HEK293T (cell line): ENCODE measurements at regions not wholly inside any gene's neighbourhood (a gene's known extent, or its start where the extent isn't known, plus 50 kb on each side); places are given as distances from the start of the nearest gene placed in this dataset.

Source experiments
- ARNT ChIP-seq: fragments of 450-650 bp; IDR thresholded peaks from 2 replicates; pipeline ENCODE4 v1.6.1; 2017; ENCODE audit warnings: mild to moderate bottlenecking
- ELF4 ChIP-seq: fragments of 450-650 bp; IDR thresholded peaks from 2 replicates; pipeline ENCODE4 v1.6.1; 2017; ENCODE audit warnings: antibody characterized with exemption
- HDGF ChIP-seq: fragments of 450-650 bp; IDR thresholded peaks from 2 replicates; pipeline ENCODE4 v1.6.1; 2017; ENCODE audit warnings: antibody characterized with exemption, borderline replicate concordance
- NFRKB ChIP-seq: fragments of 450-650 bp; IDR thresholded peaks from 2 replicates; pipeline ENCODE4 v1.6.1; 2016; ENCODE audit warnings: mild to moderate bottlenecking, moderate library complexity
- SP1 ChIP-seq: fragments of 450-650 bp; IDR thresholded peaks from 2 replicates; pipeline ENCODE4 v1.6.1; 2017
- TF ChIP-seq, protein P1 (sequence below): fragments of 450-650 bp; IDR thresholded peaks from 2 replicates; pipeline ENCODE4 v1.6.1; 2016

- TF ChIP-seq HDGF (no peak), ARNT (no peak), SP1 (no peak), ELF4 (no peak), NFRKB (no peak)
- TF ChIP-seq, protein P1, sequence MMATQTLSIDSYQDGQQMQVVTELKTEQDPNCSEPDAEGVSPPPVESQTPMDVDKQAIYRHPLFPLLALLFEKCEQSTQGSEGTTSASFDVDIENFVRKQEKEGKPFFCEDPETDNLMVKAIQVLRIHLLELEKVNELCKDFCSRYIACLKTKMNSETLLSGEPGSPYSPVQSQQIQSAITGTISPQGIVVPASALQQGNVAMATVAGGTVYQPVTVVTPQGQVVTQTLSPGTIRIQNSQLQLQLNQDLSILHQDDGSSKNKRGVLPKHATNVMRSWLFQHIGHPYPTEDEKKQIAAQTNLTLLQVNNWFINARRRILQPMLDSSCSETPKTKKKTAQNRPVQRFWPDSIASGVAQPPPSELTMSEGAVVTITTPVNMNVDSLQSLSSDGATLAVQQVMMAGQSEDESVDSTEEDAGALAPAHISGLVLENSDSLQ = no peak
Observed at GRCh38 chr17:5870231-5870953, 199.8 kb upstream of the WSCD1 start.
